MCF 10A (cell line): ENCODE measurements at regions not wholly inside any gene's neighbourhood (a gene's known extent, or its start where the extent isn't known, plus 50 kb on each side); places are given as distances from the start of the nearest gene placed in this dataset.
A peak's percentile ranks its signal among the peaks of the same experiment; 100 is the strongest.

Source experiments
- BruUV-seq: library from RNA; stranded (reverse); fragments of 400-500 nt; replicated peaks from 2 replicates; lab custom pipeline; 2021; lab: Mats Ljungman, UMichigan
- CTCF ChIA-PET: fragments of 300-600 bp; sonication (Branson Sonifier 250); formaldehyde crosslinking; extraction: SDS; loops from one replicate; lab custom pipeline; 2021; ENCODE audit warnings: antibody characterized with exemption, inconsistent platforms; lab: Yijun Ruan, JAX
- POLR2A ChIA-PET: fragments of 300-600, 350-650 bp; sonication (Branson Sonifier 250); formaldehyde crosslinking; extraction: SDS; loops from one replicate; lab custom pipeline; 2020; ENCODE audit warnings: antibody characterized with exemption, inconsistent platforms; lab: Yijun Ruan, JAX
- DNase-seq: peaks from one replicate; pipeline ENCODE4 v3.0.0-alpha.2; 2018; ENCODE audit not compliant: unreplicated experiment
- H3K27ac Mint-ChIP-seq: one replicate; pipeline ENCODE4 v1.8.0; 2022; ENCODE audit warnings: mild to moderate bottlenecking, low read depth, mixed read lengths; ENCODE audit not compliant: unreplicated experiment
- H3K27me3 Mint-ChIP-seq: one replicate; pipeline ENCODE4 v1.8.0; 2022; ENCODE audit warnings: mixed read lengths; ENCODE audit not compliant: insufficient read depth, unreplicated experiment
- H3K36me3 Mint-ChIP-seq: one replicate; pipeline ENCODE4 v1.8.0; 2022; ENCODE audit warnings: mild to moderate bottlenecking, moderate library complexity, mixed read lengths; ENCODE audit not compliant: insufficient read depth, unreplicated experiment
- H3K4me1 Mint-ChIP-seq: one replicate; pipeline ENCODE4 v1.8.0; 2022; ENCODE audit warnings: mixed read lengths; ENCODE audit not compliant: insufficient read depth, unreplicated experiment
- H3K4me3 Mint-ChIP-seq: one replicate; pipeline ENCODE4 v1.8.0; 2022; ENCODE audit warnings: mild to moderate bottlenecking, moderate library complexity, mixed read lengths; ENCODE audit not compliant: unreplicated experiment
- H3K9me3 Mint-ChIP-seq: one replicate; pipeline ENCODE4 v1.8.0; 2022; ENCODE audit warnings: mixed read lengths; ENCODE audit not compliant: unreplicated experiment
- CTCF ChIP-seq: fragments of 200-600 bp; IDR thresholded peaks from one replicate; pipeline ENCODE4 v1.8.0; 2022; ENCODE audit warnings: antibody characterized with exemption, mild to moderate bottlenecking; ENCODE audit not compliant: unreplicated experiment
- intact Hi-C: fragments of 100-400 bp; cut with micrococcal nuclease; formaldehyde crosslinking; loops from 2 replicates; pipeline ENCODE4 v1.14.1; 2022

- POLR2A ChIA-PET, result interaction anchor here (1.2 kb wide), 1 partner anchor 110 kb away, joined by 3 read pairs; the partner anchor contains the start of gene DPYD
- no peak overlapping the region for H3K4me3 Mint-ChIP-seq
- CTCF ChIA-PET, result interaction anchor here (0.6 kb wide), 1 partner anchor 13 kb away, joined by 3 read pairs; no protein-coding TSS in a partner anchor
- H3K9me3 Mint-ChIP-seq, result no peaks in the 10 kb centered on the region
- H3K36me3 Mint-ChIP-seq, result no peaks in the 10 kb centered on the region
- no TSS peak for BruUV-seq
- intact Hi-C loops, result no loop called here
- H3K27me3 Mint-ChIP-seq, result no peaks in the 10 kb centered on the region
- peaks cover 16% of the 10 kb centered on the region for H3K4me1 Mint-ChIP-seq
- no peak for TF ChIP-seq CTCF
- no peak overlapping the region for H3K27ac Mint-ChIP-seq
- no peak for DNase-seq
Observed at GRCh38 chr1:98030976-98031375, 110.1 kb upstream of the DPYD start.

- no peak for DNase-seq
- no peak for TF ChIP-seq CTCF
- Mint-ChIP-seq H3K9me3 (no peaks in the 10 kb centered on the region), H3K27me3 (no peaks in the 10 kb centered on the region), H3K36me3 (no peaks in the 10 kb centered on the region), H3K4me3 (no peak overlapping the region), H3K4me1 (peaks cover 16% of the 10 kb centered on the region), H3K27ac (no peak overlapping the region)
- ChIA-PET CTCF (interaction anchor here (0.6 kb wide), 1 partner anchor 13 kb away, joined by 3 read pairs; no protein-coding TSS in a partner anchor), POLR2A (interaction anchor here (1.2 kb wide), 1 partner anchor 110 kb away, joined by 3 read pairs; the partner anchor contains the start of gene DPYD)
- intact Hi-C loops, result no loop called here
- no TSS peak for BruUV-seq
Observed at GRCh38 chr1:98030483-98030882, 109.6 kb upstream of the DPYD start.

GRCh38 chr1:98028800-98029199, 108.0 kb upstream of the DPYD start:
- CTCF ChIA-PET, result no interaction called here
- POLR2A ChIA-PET, result no interaction called here
- peaks cover 5% of the 10 kb centered on the region for H3K4me1 Mint-ChIP-seq
- H3K36me3 Mint-ChIP-seq, result no peaks in the 10 kb centered on the region
- no peak overlapping the region for H3K4me3 Mint-ChIP-seq
- TF ChIP-seq CTCF, result no peak
- H3K27ac Mint-ChIP-seq, result no peak overlapping the region
- DNase-seq, result peak; percentile 5
- intact Hi-C loops, result no loop called here
- H3K27me3 Mint-ChIP-seq, result no peaks in the 10 kb centered on the region
- H3K9me3 Mint-ChIP-seq, result no peaks in the 10 kb centered on the region
- BruUV-seq, result no TSS peak

GRCh38 chr1:98027103-98027705, 106.4 kb upstream of the DPYD start:
- TSS peak; percentile 56 for BruUV-seq
- H3K36me3 Mint-ChIP-seq, result no peaks in the 10 kb centered on the region
- intact Hi-C loops, result no loop called here

More at GRCh38 chr1:98027103-98027705, 106.4 kb upstream of the DPYD start:
- no peak for TF ChIP-seq CTCF
- POLR2A ChIA-PET, result interaction anchor here (0.5 to 1.6 kb wide), 3 partner anchors 22 to 1805 kb away, joined by 3 to 4 read pairs (median 3); no protein-coding TSS in a partner anchor
- DNase-seq, result no peak
- Mint-ChIP-seq H3K27ac (no peak overlapping the region), H3K9me3 (no peaks in the 10 kb centered on the region), H3K27me3 (no peaks in the 10 kb centered on the region), H3K4me3 (no peak overlapping the region), H3K4me1 (peaks cover 5% of the 10 kb centered on the region)
- CTCF ChIA-PET, result no interaction called here
